ENCODE measurements at regions not wholly inside any gene's neighbourhood (a gene's known extent, or its start where the extent isn't known, plus 50 kb on each side); places are given as distances from the start of the nearest gene placed in this dataset.

GRCh38 chr18:11521853-11522252, 87.5 kb upstream of the SLC35G4 start:
- no peaks in the 10 kb centered on the region for H3K79me2 ChIP-seq (ENCODE audit: control insufficient read depth, insufficient read depth, low read length)
- no peaks in the 10 kb centered on the region for H3K9me3 ChIP-seq (ENCODE audit: control insufficient read depth, insufficient read depth, low read depth, low read length)
- no peak overlapping the region for H3K9ac ChIP-seq (ENCODE audit: insufficient read depth, low read length)
- H3K27me3 ChIP-seq (ENCODE audit: control insufficient read depth, insufficient read depth, low read length) = no peaks in the 10 kb centered on the region
- no peak for DNase-seq (ENCODE audit: low read depth in 2 of 2)
- H3K27ac ChIP-seq (ENCODE audit: insufficient read depth, low read length) = no peak overlapping the region
- no peaks in the 10 kb centered on the region for H3K4me1 ChIP-seq (ENCODE audit: control insufficient read depth, extremely low read depth, insufficient read depth, low read length)
- H3K36me3 ChIP-seq (ENCODE audit: control insufficient read depth, insufficient read depth, low read length) = no peaks in the 10 kb centered on the region
- no peak overlapping the region for H2AFZ ChIP-seq (ENCODE audit: low read length)
- no peak overlapping the region for H3K4me3 ChIP-seq (replicated peaks in 1 of 4; ENCODE audit: control extremely low read depth in 1 of 4, insufficient read depth in 1 of 4, low read depth in 3 of 4, low read length in 4 of 4)
- H3K4me2 ChIP-seq (ENCODE audit: extremely low read depth, insufficient read depth, low read length) = no peak overlapping the region
- H4K20me1 ChIP-seq (ENCODE audit: control insufficient read depth, extremely low read depth, insufficient read depth, low read length) = no peaks in the 10 kb centered on the region
- no peak for TF ChIP-seq EZH2 (IDR thresholded peaks at IDR 0.05; ENCODE audit: low read length, missing control alignments)
- no peak for TF ChIP-seq CTCF (conservative IDR thresholded peaks at IDR 0.05 in 1 of 2, IDR thresholded peaks at IDR 0.05 in 1 of 2; ENCODE audit: low read depth in 1 of 2, low read length in 2 of 2)

DNA sequence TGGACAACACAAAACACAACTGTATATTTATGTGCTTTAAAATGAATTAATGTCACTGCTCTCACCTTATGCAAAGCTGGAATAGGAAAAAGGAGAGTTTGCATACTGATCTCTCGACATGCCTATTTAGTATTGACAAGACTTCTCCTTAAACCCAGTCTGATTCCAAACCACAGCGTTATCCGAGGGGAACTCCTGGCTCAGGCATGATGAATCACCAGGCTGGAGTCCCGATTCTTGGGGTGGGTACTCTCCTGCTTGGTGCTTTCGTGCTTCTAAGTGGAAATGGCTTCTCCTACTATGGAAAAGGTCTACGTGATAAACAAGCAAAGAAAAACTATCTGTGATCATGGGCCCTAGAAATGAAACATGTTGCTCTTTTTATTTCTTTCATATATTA, 88.9 kb upstream of the SLC35G4 start:
- H3K36me3 ChIP-seq (ENCODE audit: control insufficient read depth, insufficient read depth, low read length) = no peaks in the 10 kb centered on the region
- H3K27me3 ChIP-seq (ENCODE audit: control insufficient read depth, insufficient read depth, low read length) = no peaks in the 10 kb centered on the region
- H3K27ac ChIP-seq (ENCODE audit: insufficient read depth, low read length) = no peak overlapping the region
- no peaks in the 10 kb centered on the region for H3K9me3 ChIP-seq (ENCODE audit: control insufficient read depth, insufficient read depth, low read depth, low read length)
- H3K4me1 ChIP-seq (ENCODE audit: control insufficient read depth, extremely low read depth, insufficient read depth, low read length) = no peaks in the 10 kb centered on the region
- H3K79me2 ChIP-seq (ENCODE audit: control insufficient read depth, insufficient read depth, low read length) = no peaks in the 10 kb centered on the region
- H3K4me2 ChIP-seq (ENCODE audit: extremely low read depth, insufficient read depth, low read length) = no peak overlapping the region
- H2AFZ ChIP-seq (ENCODE audit: low read length) = no peak overlapping the region
- no peak overlapping the region for H3K4me3 ChIP-seq (replicated peaks in 1 of 4; ENCODE audit: control extremely low read depth in 1 of 4, insufficient read depth in 1 of 4, low read depth in 3 of 4, low read length in 4 of 4)
- H3K9ac ChIP-seq (ENCODE audit: insufficient read depth, low read length) = no peak overlapping the region
- H4K20me1 ChIP-seq (ENCODE audit: control insufficient read depth, extremely low read depth, insufficient read depth, low read length) = no peaks in the 10 kb centered on the region
- TF ChIP-seq EZH2 (IDR thresholded peaks at IDR 0.05; ENCODE audit: low read length, missing control alignments) = no peak
- TF ChIP-seq CTCF (conservative IDR thresholded peaks at IDR 0.05 in 1 of 2, IDR thresholded peaks at IDR 0.05 in 1 of 2; ENCODE audit: low read depth in 1 of 2, low read length in 2 of 2) = no peak
- DNase-seq (ENCODE audit: low read depth in 2 of 2) = peak in 1 of 2 donors; percentile 73

DNA sequence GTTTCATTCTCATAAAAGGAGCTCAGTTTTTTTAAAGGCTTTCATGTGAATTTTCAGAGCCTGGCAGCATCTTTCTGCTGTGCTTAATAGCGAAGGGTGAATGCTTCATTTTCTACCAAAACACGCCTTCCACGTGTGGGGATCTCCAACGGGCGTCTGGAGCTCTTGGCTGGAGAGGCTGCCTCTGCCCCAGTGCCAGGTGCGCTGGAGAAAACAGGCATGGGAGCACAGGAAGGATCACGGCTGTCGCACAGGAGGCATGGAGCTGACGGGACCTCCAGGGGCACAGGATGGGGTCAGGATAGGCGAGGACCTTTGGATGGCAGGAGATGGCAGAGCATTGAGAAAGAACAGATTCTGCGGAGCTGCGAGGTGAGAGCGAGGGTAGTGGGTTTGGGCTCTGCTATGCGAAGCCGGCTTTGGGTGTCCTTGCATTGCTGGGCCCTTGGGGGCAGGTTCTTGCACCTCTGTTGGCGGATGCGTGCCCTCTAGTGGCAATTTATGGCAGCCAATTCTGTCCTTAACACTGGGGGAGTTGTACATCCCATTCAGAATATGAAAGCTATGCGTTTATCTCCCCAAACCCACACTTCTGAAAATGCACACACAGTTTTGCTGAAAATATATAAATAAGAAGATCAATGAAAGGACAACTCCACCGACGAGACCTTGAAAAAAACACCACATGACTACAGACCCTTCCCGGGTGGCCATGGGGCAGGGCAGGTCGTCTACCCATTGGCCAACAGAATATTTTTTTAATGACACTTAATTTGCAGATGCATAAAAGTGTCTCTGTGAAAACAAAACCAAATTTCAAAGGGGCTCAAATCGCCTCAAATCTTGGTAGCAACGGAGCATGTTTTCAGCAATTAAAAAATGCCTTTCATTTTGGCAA, 90.4 kb upstream of the SLC35G4 start:
- Histone ChIP-seq H3K4me3 (replicated peaks in 1 of 4; ENCODE audit: control extremely low read depth in 1 of 4, insufficient read depth in 1 of 4, low read depth in 3 of 4, low read length in 4 of 4) (no peak overlapping the region), H3K27ac (ENCODE audit: insufficient read depth, low read length) (no peak overlapping the region), H3K4me2 (ENCODE audit: extremely low read depth, insufficient read depth, low read length) (no peak overlapping the region), H3K4me1 (ENCODE audit: control insufficient read depth, extremely low read depth, insufficient read depth, low read length) (no peaks in the 10 kb centered on the region), H3K27me3 (ENCODE audit: control insufficient read depth, insufficient read depth, low read length) (no peaks in the 10 kb centered on the region), H3K9me3 (ENCODE audit: control insufficient read depth, insufficient read depth, low read depth, low read length) (no peaks in the 10 kb centered on the region), H4K20me1 (ENCODE audit: control insufficient read depth, extremely low read depth, insufficient read depth, low read length) (no peaks in the 10 kb centered on the region), H3K36me3 (ENCODE audit: control insufficient read depth, insufficient read depth, low read length) (no peaks in the 10 kb centered on the region), H2AFZ (ENCODE audit: low read length) (no peak overlapping the region), H3K9ac (ENCODE audit: insufficient read depth, low read length) (no peak overlapping the region), H3K79me2 (ENCODE audit: control insufficient read depth, insufficient read depth, low read length) (no peaks in the 10 kb centered on the region)
- no peak for TF ChIP-seq EZH2 (IDR thresholded peaks at IDR 0.05; ENCODE audit: low read length, missing control alignments)
- peak; percentile 55 to 81 for TF ChIP-seq CTCF (conservative IDR thresholded peaks at IDR 0.05 in 1 of 2, IDR thresholded peaks at IDR 0.05 in 1 of 2; ENCODE audit: low read depth in 1 of 2, low read length in 2 of 2)
- DNase-seq (ENCODE audit: low read depth in 2 of 2) = peak; percentile 52 to 65
